Activated naive CD8-positive, alpha-beta T cell treated with anti-CD3 and anti-CD28 coated beads, Interleukin-2, amount 10 ng/mL, durations not matched to agents 7 days and 5 days (primary cell): ENCODE measurements at regions not wholly inside any gene's neighbourhood (a gene's known extent, or its start where the extent isn't known, plus 50 kb on each side); places are given as distances from the start of the nearest gene placed in this dataset.

Experiments
- ATAC-seq: fragments of 150-1000 bp; cut with Tn5 transposase; one replicate; pipeline ENCODE4 v1.10.0; 2021; ENCODE audit warnings: low read depth, moderate library complexity
- POLR2A ChIA-PET: fragments of 350-600 bp; sonication (Branson Sonifier 250); formaldehyde crosslinking; loops from one replicate; lab custom pipeline; 2021; ENCODE audit warnings: antibody characterized with exemption; lab: Charles Lee
- DNase-seq: peaks from one replicate; pipeline ENCODE4 v3.0.0; 2021
- H3K27ac Mint-ChIP-seq: one replicate; pipeline ENCODE4 v1.8.0; 2022; ENCODE audit warnings: mild to moderate bottlenecking, mixed read lengths
- H3K27me3 Mint-ChIP-seq: one replicate; pipeline ENCODE4 v1.8.0; 2022; ENCODE audit warnings: mild to moderate bottlenecking, moderate library complexity, mixed read lengths
- H3K36me3 Mint-ChIP-seq: one replicate; pipeline ENCODE4 v1.8.0; 2021; ENCODE audit warnings: mild to moderate bottlenecking, mixed read lengths
- H3K4me1 Mint-ChIP-seq: one replicate; pipeline ENCODE4 v1.8.0; 2021; ENCODE audit warnings: mixed read lengths
- H3K4me3 Mint-ChIP-seq: one replicate; pipeline ENCODE4 v1.8.0; 2022; ENCODE audit warnings: mild to moderate bottlenecking, moderate library complexity, mixed read lengths
- H3K9me3 Mint-ChIP-seq: one replicate; pipeline ENCODE4 v1.8.0; 2021; ENCODE audit warnings: mixed read lengths

- DNase-seq (no peak), ATAC-seq (no peak)
- H3K27me3 Mint-ChIP-seq: no peaks in the 10 kb centered on the region
- no peak overlapping the region for H3K4me3 Mint-ChIP-seq
- POLR2A ChIA-PET: no interaction called here
- H3K4me1 Mint-ChIP-seq: no peaks in the 10 kb centered on the region
- no peaks in the 10 kb centered on the region for H3K9me3 Mint-ChIP-seq
- H3K36me3 Mint-ChIP-seq: no peaks in the 10 kb centered on the region
- H3K27ac Mint-ChIP-seq: no peak overlapping the region
These were observed 365.5 kb downstream of the PCDH7 start for GRCh38 chr4:31085689-31086088.

- H3K4me3 Mint-ChIP-seq: no peak overlapping the region
- H3K27ac Mint-ChIP-seq: no peak overlapping the region
- no peaks in the 10 kb centered on the region for H3K36me3 Mint-ChIP-seq
- ATAC-seq (no peak), DNase-seq (no peak)
- no peaks in the 10 kb centered on the region for H3K27me3 Mint-ChIP-seq
- H3K9me3 Mint-ChIP-seq: no peaks in the 10 kb centered on the region
- no peaks in the 10 kb centered on the region for H3K4me1 Mint-ChIP-seq
- POLR2A ChIA-PET: no interaction called here
These were observed 366.7 kb downstream of the PCDH7 start for GRCh38 chr4:31086756-31087330.

GRCh38 chr4:31088600-31089230, 368.5 kb downstream of the PCDH7 start:
- no peak overlapping the region for H3K27ac Mint-ChIP-seq
- POLR2A ChIA-PET: no interaction called here
- ATAC-seq (no peak), DNase-seq (no peak)
- no peaks in the 10 kb centered on the region for H3K4me1 Mint-ChIP-seq
- H3K27me3 Mint-ChIP-seq: no peaks in the 10 kb centered on the region
- no peaks in the 10 kb centered on the region for H3K9me3 Mint-ChIP-seq
- no peak overlapping the region for H3K4me3 Mint-ChIP-seq
- no peaks in the 10 kb centered on the region for H3K36me3 Mint-ChIP-seq

- Mint-ChIP-seq H3K27me3 (no peaks in the 10 kb centered on the region), H3K27ac (no peak overlapping the region), H3K4me3 (no peak overlapping the region), H3K36me3 (no peaks in the 10 kb centered on the region), H3K4me1 (no peaks in the 10 kb centered on the region), H3K9me3 (no peaks in the 10 kb centered on the region)
- ATAC-seq (no peak), DNase-seq (no peak)
- POLR2A ChIA-PET: no interaction called here
These were observed 369.6 kb downstream of the PCDH7 start for GRCh38 chr4:31089815-31090214.

- no peak overlapping the region for H3K27ac Mint-ChIP-seq
- no peaks in the 10 kb centered on the region for H3K9me3 Mint-ChIP-seq
- H3K36me3 Mint-ChIP-seq: no peaks in the 10 kb centered on the region
- DNase-seq: no peak
- no peak overlapping the region for H3K4me3 Mint-ChIP-seq
- POLR2A ChIA-PET: no interaction called here
- ATAC-seq: no peak
- H3K27me3 Mint-ChIP-seq: no peaks in the 10 kb centered on the region
- H3K4me1 Mint-ChIP-seq: no peaks in the 10 kb centered on the region
These were observed 374.3 kb downstream of the PCDH7 start for GRCh38 chr4:31094474-31094873.

- no peak overlapping the region for H3K27ac Mint-ChIP-seq
- POLR2A ChIA-PET: no interaction called here
- no peak for DNase-seq
- no peaks in the 10 kb centered on the region for H3K27me3 Mint-ChIP-seq
- H3K4me1 Mint-ChIP-seq: no peaks in the 10 kb centered on the region
- no peaks in the 10 kb centered on the region for H3K9me3 Mint-ChIP-seq
- H3K36me3 Mint-ChIP-seq: no peaks in the 10 kb centered on the region
- no peak for ATAC-seq
- no peak overlapping the region for H3K4me3 Mint-ChIP-seq
These were observed 377.8 kb downstream of the PCDH7 start for GRCh38 chr4:31097999-31098398.

- DNase-seq (no peak), ATAC-seq (no peak)
- Mint-ChIP-seq H3K27me3 (no peaks in the 10 kb centered on the region), H3K4me1 (no peaks in the 10 kb centered on the region), H3K36me3 (no peaks in the 10 kb centered on the region), H3K9me3 (no peaks in the 10 kb centered on the region), H3K27ac (no peak overlapping the region), H3K4me3 (no peak overlapping the region)
- POLR2A ChIA-PET: no interaction called here
These were observed 380.4 kb downstream of the PCDH7 start for GRCh38 chr4:31100536-31100935.

- no peak overlapping the region for H3K4me3 Mint-ChIP-seq
- H3K36me3 Mint-ChIP-seq: no peaks in the 10 kb centered on the region
- no peaks in the 10 kb centered on the region for H3K27me3 Mint-ChIP-seq
- no peak for ATAC-seq
- no peak overlapping the region for H3K27ac Mint-ChIP-seq
- POLR2A ChIA-PET: no interaction called here
- DNase-seq: no peak
- H3K4me1 Mint-ChIP-seq: no peaks in the 10 kb centered on the region
- no peaks in the 10 kb centered on the region for H3K9me3 Mint-ChIP-seq
These were observed 383.9 kb downstream of the PCDH7 start for GRCh38 chr4:31104043-31104442.

- POLR2A ChIA-PET: no interaction called here
These were observed 384.4 kb downstream of the PCDH7 start for GRCh38 chr4:31104577-31104976.

GRCh38 chr4:31106419-31106818, 386.2 kb downstream of the PCDH7 start:
- Mint-ChIP-seq H3K27ac (no peak overlapping the region), H3K4me1 (no peaks in the 10 kb centered on the region), H3K36me3 (no peaks in the 10 kb centered on the region), H3K4me3 (no peak overlapping the region), H3K9me3 (no peaks in the 10 kb centered on the region), H3K27me3 (no peaks in the 10 kb centered on the region)
- POLR2A ChIA-PET: no interaction called here
- ATAC-seq (no peak), DNase-seq (no peak)

More at GRCh38 chr4:31104577-31104976, 384.4 kb downstream of the PCDH7 start:
- no peaks in the 10 kb centered on the region for H3K36me3 Mint-ChIP-seq
- no peaks in the 10 kb centered on the region for H3K9me3 Mint-ChIP-seq
- no peak for ATAC-seq
- DNase-seq: no peak
- H3K4me1 Mint-ChIP-seq: no peaks in the 10 kb centered on the region
- H3K27ac Mint-ChIP-seq: no peak overlapping the region
- H3K27me3 Mint-ChIP-seq: no peaks in the 10 kb centered on the region
- no peak overlapping the region for H3K4me3 Mint-ChIP-seq

- DNase-seq (no peak), ATAC-seq (no peak)
- no peak overlapping the region for H3K4me3 Mint-ChIP-seq
- POLR2A ChIA-PET: no interaction called here
- no peaks in the 10 kb centered on the region for H3K36me3 Mint-ChIP-seq
- no peaks in the 10 kb centered on the region for H3K27me3 Mint-ChIP-seq
- no peak overlapping the region for H3K27ac Mint-ChIP-seq
- H3K4me1 Mint-ChIP-seq: no peaks in the 10 kb centered on the region
- no peaks in the 10 kb centered on the region for H3K9me3 Mint-ChIP-seq
These were observed 387.2 kb downstream of the PCDH7 start for GRCh38 chr4:31107362-31107761.

GRCh38 chr4:31108762-31109161, 388.6 kb downstream of the PCDH7 start:
- no peaks in the 10 kb centered on the region for H3K36me3 Mint-ChIP-seq
- ATAC-seq: no peak
- H3K9me3 Mint-ChIP-seq: no peaks in the 10 kb centered on the region
- no peaks in the 10 kb centered on the region for H3K27me3 Mint-ChIP-seq
- no peak overlapping the region for H3K27ac Mint-ChIP-seq
- DNase-seq: no peak
- no peak overlapping the region for H3K4me3 Mint-ChIP-seq
- H3K4me1 Mint-ChIP-seq: no peaks in the 10 kb centered on the region
- POLR2A ChIA-PET: no interaction called here

GRCh38 chr4:31111790-31112189, 391.6 kb downstream of the PCDH7 start:
- Mint-ChIP-seq H3K36me3 (no peaks in the 10 kb centered on the region), H3K27ac (no peak overlapping the region), H3K4me3 (no peak overlapping the region), H3K9me3 (no peaks in the 10 kb centered on the region), H3K27me3 (no peaks in the 10 kb centered on the region), H3K4me1 (no peaks in the 10 kb centered on the region)
- POLR2A ChIA-PET: no interaction called here
- DNase-seq (no peak), ATAC-seq (no peak)

- no peak for DNase-seq
- H3K4me3 Mint-ChIP-seq: no peak overlapping the region
- POLR2A ChIA-PET: no interaction called here
These were observed 394.6 kb downstream of the PCDH7 start for GRCh38 chr4:31114816-31115215.

More at GRCh38 chr4:31114816-31115215, 394.6 kb downstream of the PCDH7 start:
- H3K27me3 Mint-ChIP-seq: no peaks in the 10 kb centered on the region
- no peaks in the 10 kb centered on the region for H3K9me3 Mint-ChIP-seq
- H3K4me1 Mint-ChIP-seq: no peaks in the 10 kb centered on the region
- no peak overlapping the region for H3K27ac Mint-ChIP-seq
- H3K36me3 Mint-ChIP-seq: no peaks in the 10 kb centered on the region
- ATAC-seq: no peak
